HFFc6 (cell line): ENCODE measurements at regions not wholly inside any gene's neighbourhood (a gene's known extent, or its start where the extent isn't known, plus 50 kb on each side); places are given as distances from the start of the nearest gene placed in this dataset.

Source experiments
- DNase-seq: peaks from one replicate; pipeline ENCODE4 v3.0.0-alpha.2; 2018
- H3K27ac Mint-ChIP-seq: 2 replicates; pipeline ENCODE4 v1.8.0; 2020; ENCODE audit warnings: mild to moderate bottlenecking, mixed read lengths
- H3K27me3 Mint-ChIP-seq: 2 replicates; pipeline ENCODE4 v1.8.0; 2021; ENCODE audit warnings: mild to moderate bottlenecking, moderate library complexity, mixed read lengths; ENCODE audit not compliant: insufficient read depth
- H3K36me3 Mint-ChIP-seq: 2 replicates; pipeline ENCODE4 v1.8.0; 2021; ENCODE audit warnings: low read depth, mixed read lengths
- H3K4me1 Mint-ChIP-seq: 2 replicates; pipeline ENCODE4 v1.8.0; 2020; ENCODE audit warnings: low read depth, mixed read lengths
- H3K4me3 Mint-ChIP-seq: 2 replicates; pipeline ENCODE4 v1.8.0; 2020; ENCODE audit warnings: mild to moderate bottlenecking, moderate library complexity, mixed read lengths
- H3K9me3 Mint-ChIP-seq: 2 replicates; pipeline ENCODE4 v1.8.0; 2020; ENCODE audit warnings: mild to moderate bottlenecking, mixed read lengths
- CTCF ChIP-seq: fragments of 200-600 bp; sonication (generic); IDR thresholded peaks from 2 replicates; pipeline ENCODE4 v1.5.0; 2021; ENCODE audit warnings: antibody characterized with exemption, mild to moderate bottlenecking

GRCh38 chr4:29240641-29241040 lies 1479.5 kb upstream of the PCDH7 start:
- TF ChIP-seq CTCF, result no peak
- peaks cover 9% of the 10 kb centered on the region; the same call in 1 of the 2 replicates for H3K4me1 Mint-ChIP-seq
- no peak overlapping the region for H3K4me3 Mint-ChIP-seq
- H3K36me3 Mint-ChIP-seq, result 0 out of 2 replicates have a peak, but pooled peaks cover 6% of the 10 kb centered on the region
- H3K27ac Mint-ChIP-seq, result no peak overlapping the region
- no peaks in the 10 kb centered on the region for H3K9me3 Mint-ChIP-seq
- DNase-seq, result no peak
- H3K27me3 Mint-ChIP-seq, result no peaks in the 10 kb centered on the region; the same call in 1 of the 2 replicates

DNA sequence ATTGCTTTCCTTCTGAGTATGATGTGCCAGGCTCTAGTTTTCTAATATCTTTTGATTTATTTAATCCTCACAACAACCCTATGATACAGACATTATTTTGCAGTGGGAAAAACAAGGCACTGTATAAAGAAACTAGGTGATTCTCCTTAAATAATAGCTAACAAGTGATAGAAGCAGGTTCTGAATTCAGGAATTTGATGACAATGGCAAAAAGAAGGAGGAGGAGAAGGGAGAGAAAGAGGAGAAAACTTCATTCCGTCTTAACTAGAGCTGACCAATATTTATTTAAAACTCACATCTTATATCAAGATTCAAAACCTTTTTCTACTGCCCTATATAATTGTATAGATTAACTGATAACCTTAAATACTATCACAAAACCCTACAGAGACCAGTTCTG lies 1477.1 kb upstream of the PCDH7 start:
- Mint-ChIP-seq H3K4me3 (no peak overlapping the region; the same call in 1 of the 2 replicates), H3K27ac (no peak overlapping the region), H3K9me3 (peaks cover under 1% of the 10 kb centered on the region; the same call in 1 of the 2 replicates), H3K27me3 (no peaks in the 10 kb centered on the region; the same call in 1 of the 2 replicates), H3K36me3 (peaks cover 3% of the 10 kb centered on the region; the same call in 1 of the 2 replicates), H3K4me1 (peaks cover 9% of the 10 kb centered on the region; the same call in 1 of the 2 replicates)
- no peak for DNase-seq
- TF ChIP-seq CTCF, result no peak

GRCh38 chr4:29243851-29244250 lies 1476.3 kb upstream of the PCDH7 start:
- no peak overlapping the region for H3K4me3 Mint-ChIP-seq
- TF ChIP-seq CTCF, result no peak
- H3K27me3 Mint-ChIP-seq, result no peaks in the 10 kb centered on the region; the same call in 1 of the 2 replicates
- peaks cover 9% of the 10 kb centered on the region; the same call in 1 of the 2 replicates for H3K4me1 Mint-ChIP-seq
- peaks cover 4% of the 10 kb centered on the region; the same call in 1 of the 2 replicates for H3K9me3 Mint-ChIP-seq
- peaks cover 6% of the 10 kb centered on the region; the same call in 1 of the 2 replicates for H3K36me3 Mint-ChIP-seq
- no peak overlapping the region for H3K27ac Mint-ChIP-seq
- DNase-seq, result no peak

DNA sequence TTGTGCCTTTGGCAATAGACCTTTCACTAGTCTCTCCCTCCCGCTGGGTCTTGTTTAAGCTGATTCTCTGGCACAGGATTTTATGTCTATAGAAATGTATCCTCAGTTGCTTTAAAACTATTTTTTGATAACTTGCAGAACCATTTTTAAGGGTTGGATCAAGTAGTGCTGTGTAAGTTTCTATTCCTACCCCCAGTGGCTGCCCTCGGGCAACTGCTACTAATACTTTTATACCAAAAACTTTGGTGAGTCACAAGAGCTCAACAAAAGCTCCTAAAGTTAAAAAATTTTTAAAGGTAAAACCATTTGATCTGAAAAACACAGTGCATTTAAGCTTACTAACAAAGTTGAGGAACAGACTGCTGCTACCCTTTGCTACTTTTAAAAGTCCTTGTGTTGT lies 1460.6 kb upstream of the PCDH7 start:
- Mint-ChIP-seq H3K4me3 (no peak overlapping the region), H3K9me3 (peaks cover 5% of the 10 kb centered on the region; the same call in 1 of the 2 replicates), H3K27ac (no peak overlapping the region), H3K27me3 (no peaks in the 10 kb centered on the region), H3K36me3 (peaks cover 17% of the 10 kb centered on the region), H3K4me1 (peaks cover 8% of the 10 kb centered on the region)
- TF ChIP-seq CTCF, result no peak
- no peak for DNase-seq

DNA sequence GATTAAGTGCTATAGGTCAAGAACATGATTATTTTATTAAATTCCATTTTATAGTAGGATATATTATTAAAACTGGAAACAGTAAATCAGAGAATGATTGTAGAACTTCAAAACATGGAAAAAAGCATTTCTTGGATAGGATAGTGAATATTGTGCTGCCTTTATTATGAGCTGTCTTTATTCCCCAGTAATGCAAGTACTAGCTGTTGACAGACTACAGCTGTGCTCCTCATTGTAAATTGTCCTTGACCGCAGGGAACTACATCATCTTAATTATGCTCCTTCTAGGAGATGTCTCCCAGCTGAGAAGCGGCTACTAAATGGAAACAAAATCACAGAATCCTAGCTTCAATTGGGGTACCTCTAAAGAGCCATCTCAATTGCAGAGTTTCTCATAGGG lies 1457.2 kb upstream of the PCDH7 start:
- Mint-ChIP-seq H3K36me3 (0 out of 2 replicates have a peak, but pooled peaks cover 5% of the 10 kb centered on the region), H3K4me1 (peaks cover 18% of the 10 kb centered on the region)

More for the DNA sequence above, 1457.2 kb upstream of the PCDH7 start:
- no peak for TF ChIP-seq CTCF
- Mint-ChIP-seq H3K9me3 (no peaks in the 10 kb centered on the region; the same call in 1 of the 2 replicates), H3K27me3 (no peaks in the 10 kb centered on the region), H3K4me3 (no peak overlapping the region), H3K27ac (no peak overlapping the region)
- DNase-seq, result no peak
